ENCODE measurements at regions not wholly inside any gene's neighbourhood (a gene's known extent, or its start where the extent isn't known, plus 50 kb on each side); places are given as distances from the start of the nearest gene placed in this dataset.

- TF ChIP-seq CTCF (IDR thresholded peaks at IDR 0.05) (no peak), POLR2A (IDR thresholded peaks at IDR 0.05) (no peak)
Observed at GRCh38 chr13:47085346-47085745, 188.5 kb upstream of the HTR2A start.
